Left lobe of liver (tissue), 2 donors: ENCODE measurements at regions not wholly inside any gene's neighbourhood (a gene's known extent, or its start where the extent isn't known, plus 50 kb on each side); places are given as distances from the start of the nearest gene placed in this dataset.
"Not testable (repeated sequence)": the region's sequence is repeated elsewhere in the genome, so short reads cannot be mapped to it uniquely, and the experiment has no call there.

Experiments used
- ATAC-seq: fragments of 200-7000 bp; cut with Tn5 transposase; one replicate; pipeline ENCODE4 v1.9.1; 2020; ENCODE audit warnings: mild to moderate bottlenecking, moderate library complexity
- DNase-seq: peaks from one replicate; pipeline ENCODE4 v3.0.0-alpha.2; 2020; ENCODE audit warnings: low spot score
- donor health status: DM: no; HTN: no; CAD: no; lungs with moderate emphysema.
- donor health status: DM: no; HTN: yes; CAD: no.

GRCh38 chr3:125781678-125782077 lies 186.4 kb upstream of the OSBPL11 start:
- not testable (repeated sequence) for DNase-seq, ATAC-seq

- not testable (repeated sequence) for ATAC-seq, DNase-seq
Observed at GRCh38 chr3:125790312-125790711, 178.7 kb upstream of the ROPN1B start.

GRCh38 chr3:125791021-125791420 lies 178.0 kb upstream of the ROPN1B start:
- ATAC-seq, DNase-seq: not testable (repeated sequence)

GRCh38 chr3:125810010-125810409 lies 159.0 kb upstream of the ROPN1B start:
- not testable (repeated sequence) for ATAC-seq, DNase-seq

- DNase-seq, ATAC-seq: not testable (repeated sequence)
Observed at GRCh38 chr3:125822175-125822574, 146.8 kb upstream of the ROPN1B start.

GRCh38 chr3:125831005-125831750 lies 137.8 kb upstream of the ROPN1B start:
- not testable (repeated sequence) for DNase-seq

GRCh38 chr3:125835562-125835961 lies 133.4 kb upstream of the ROPN1B start:
- not testable (repeated sequence) for ATAC-seq, DNase-seq

More at GRCh38 chr3:125831005-125831750, 137.8 kb upstream of the ROPN1B start:
- not testable (repeated sequence) for ATAC-seq

GRCh38 chr3:125836011-125836551 lies 132.9 kb upstream of the ROPN1B start:
- ATAC-seq, DNase-seq: not testable (repeated sequence)

GRCh38 chr3:125836786-125837185 lies 132.2 kb upstream of the ROPN1B start:
- ATAC-seq, DNase-seq: not testable (repeated sequence)

GRCh38 chr3:125838857-125839256 lies 130.1 kb upstream of the ROPN1B start:
- not testable (repeated sequence) for ATAC-seq, DNase-seq

GRCh38 chr3:125840465-125840864 lies 128.5 kb upstream of the ROPN1B start:
- DNase-seq, ATAC-seq: not testable (repeated sequence)

- not testable (repeated sequence) for ATAC-seq, DNase-seq
Observed at GRCh38 chr3:125847966-125848365, 121.0 kb upstream of the ROPN1B start.

GRCh38 chr3:125855006-125855405 lies 114.0 kb upstream of the ROPN1B start:
- ATAC-seq, result not testable (repeated sequence)

GRCh38 chr3:125860547-125860946 lies 108.4 kb upstream of the ROPN1B start:
- not testable (repeated sequence) for DNase-seq

More at GRCh38 chr3:125855006-125855405, 114.0 kb upstream of the ROPN1B start:
- DNase-seq, result not testable (repeated sequence)

GRCh38 chr3:125862841-125863254 lies 106.1 kb upstream of the ROPN1B start:
- not testable (repeated sequence) for ATAC-seq
- peak; percentile 87 for DNase-seq

More at GRCh38 chr3:125860547-125860946, 108.4 kb upstream of the ROPN1B start:
- not testable (repeated sequence) for ATAC-seq

- ATAC-seq, result not testable (repeated sequence)
Observed at GRCh38 chr3:125864532-125864931, 104.4 kb upstream of the ROPN1B start.

GRCh38 chr3:125886006-125886405 lies 83.0 kb upstream of the ROPN1B start:
- ATAC-seq (peak; percentile 76), DNase-seq (peak; percentile 87)

More at GRCh38 chr3:125864532-125864931, 104.4 kb upstream of the ROPN1B start:
- not testable (repeated sequence) for DNase-seq

- ATAC-seq, DNase-seq: not testable (repeated sequence)
Observed at GRCh38 chr3:125899181-125899580, 69.8 kb upstream of the ROPN1B start.

GRCh38 chr3:125901473-125901872 lies 67.5 kb upstream of the ROPN1B start:
- ATAC-seq, DNase-seq: not testable (repeated sequence)

- not testable (repeated sequence) for DNase-seq
Observed at GRCh38 chr3:125903780-125904455, 65.1 kb upstream of the ROPN1B start.

GRCh38 chr3:125907279-125907678 lies 61.7 kb upstream of the ROPN1B start:
- not testable (repeated sequence) for ATAC-seq, DNase-seq

More at GRCh38 chr3:125903780-125904455, 65.1 kb upstream of the ROPN1B start:
- not testable (repeated sequence) for ATAC-seq
